Naive thymus-derived CD4-positive, alpha-beta T cell (primary cell): ENCODE measurements at regions not wholly inside any gene's neighbourhood (a gene's known extent, or its start where the extent isn't known, plus 50 kb on each side); places are given as distances from the start of the nearest gene placed in this dataset.

ENCODE experiments used
- ATAC-seq: fragments of 150-1000 bp; cut with Tn5 transposase; 2 replicates; pipeline ENCODE4 v1.10.0; 2021; ENCODE audit warnings: mild to moderate bottlenecking, moderate library complexity
- CTCF ChIA-PET: fragments of 350-600 bp; sonication (Branson Sonifier 250); formaldehyde crosslinking; loops from one replicate; lab custom pipeline; 2021; ENCODE audit warnings: antibody characterized with exemption; lab: Charles Lee
- POLR2A ChIA-PET: fragments of 350-600 bp; sonication (Branson Sonifier 250); formaldehyde crosslinking; loops from one replicate; lab custom pipeline; 2021; ENCODE audit warnings: antibody characterized with exemption, inconsistent platforms; lab: Charles Lee
- DNase-seq, 9 donors: peaks; one replicate each; pipeline versions ENCODE4 v3.0.0 to v3.0.0-alpha.2; 2020 to 2022; ENCODE audit warnings: mixed read lengths in 1 of 9
- H3K27ac ChIP-seq: one replicate; pipeline ENCODE4 v1.7.0; 2013; ENCODE audit warnings: mild to moderate bottlenecking, low read depth, low read length, moderate library complexity
- H3K27me3 ChIP-seq, 2 donors: one replicate each; pipeline ENCODE4 v1.7.0; 2013; ENCODE audit warnings: low read length in 2 of 2, mild to moderate bottlenecking in 2 of 2, moderate library complexity in 2 of 2; ENCODE audit not compliant: control insufficient read depth in 2 of 2, insufficient read depth in 2 of 2
- H3K36me3 ChIP-seq, 3 experiments: 1 replicate in 2 of 3; 2 replicates in 1 of 3; pipeline ENCODE4 v1.7.0; 2013; ENCODE audit warnings: low read length in 3 of 3, mild to moderate bottlenecking in 3 of 3, moderate library complexity in 1 of 3; ENCODE audit not compliant: insufficient read depth in 3 of 3, control insufficient read depth in 2 of 3
- H3K4me1 ChIP-seq, 2 donors: one replicate each; pipeline ENCODE4 v1.7.0; 2013; ENCODE audit warnings: low read length in 2 of 2, mild to moderate bottlenecking in 2 of 2, moderate library complexity in 1 of 2; ENCODE audit not compliant: control insufficient read depth in 2 of 2, insufficient read depth in 2 of 2
- H3K4me3 ChIP-seq: 2 replicates; pipeline ENCODE4 v1.7.0; 2013; ENCODE audit warnings: mild to moderate bottlenecking, low read length
- H3K9me3 ChIP-seq, 3 experiments: 1 replicate in 2 of 3; 2 replicates in 1 of 3; pipeline ENCODE4 v1.7.0; 2013; ENCODE audit warnings: low read length in 3 of 3; ENCODE audit not compliant: control insufficient read depth in 2 of 3
- H3K27ac Mint-ChIP-seq, 9 donors: one replicate each; pipeline ENCODE4 v1.8.0; 2020 to 2022; ENCODE audit warnings: mixed read lengths in 9 of 9, mild to moderate bottlenecking in 8 of 9, moderate library complexity in 5 of 9, inconsistent platforms in 2 of 9
- H3K27me3 Mint-ChIP-seq, 5 donors: one replicate each; pipeline ENCODE4 v1.8.0; 2021 to 2022; ENCODE audit warnings: mixed read lengths in 5 of 5, mild to moderate bottlenecking in 1 of 5
- H3K36me3 Mint-ChIP-seq, 5 donors: one replicate each; pipeline ENCODE4 v1.8.0; 2020 to 2022; ENCODE audit warnings: mixed read lengths in 5 of 5, mild to moderate bottlenecking in 3 of 5, inconsistent platforms in 1 of 5
- H3K4me1 Mint-ChIP-seq, 7 donors: one replicate each; pipeline ENCODE4 v1.8.0; 2020 to 2022; ENCODE audit warnings: mixed read lengths in 7 of 7, mild to moderate bottlenecking in 3 of 7, inconsistent platforms in 1 of 7
- H3K4me3 Mint-ChIP-seq, 10 donors: one replicate each; pipeline ENCODE4 v1.8.0; 2020 to 2022; ENCODE audit warnings: mild to moderate bottlenecking in 10 of 10, mixed read lengths in 10 of 10, moderate library complexity in 6 of 10, inconsistent platforms in 2 of 10
- H3K9me3 Mint-ChIP-seq, 11 donors: one replicate each; pipeline ENCODE4 v1.8.0; 2020 to 2022; ENCODE audit warnings: mixed read lengths in 11 of 11, mild to moderate bottlenecking in 4 of 11, inconsistent platforms in 1 of 11, moderate library complexity in 1 of 11
- intact Hi-C, 2 donors: fragments of 100-400 bp; cut with micrococcal nuclease; formaldehyde crosslinking; loops; one replicate each; pipeline ENCODE4 v1.15.1; 2023

- Mint-ChIP-seq H3K27me3 (no peaks in the 10 kb centered on the region), H3K9me3 (peaks cover 0 to 13% (median 0%) of the 10 kb centered on the region in 11 donors), H3K27ac (no peak overlapping the region), H3K36me3 (peaks cover 0 to 3% (median 0%) of the 10 kb centered on the region in 5 donors), H3K4me1 (no peaks in the 10 kb centered on the region), H3K4me3 (no peak overlapping the region)
- no peak for ATAC-seq
- Histone ChIP-seq H3K4me1 (no peaks in the 10 kb centered on the region), H3K4me3 (no peak overlapping the region), H3K36me3 (no peaks in the 10 kb centered on the region), H3K27me3 (no peaks in the 10 kb centered on the region), H3K9me3 (no peaks in the 10 kb centered on the region), H3K27ac (no peak overlapping the region)
- DNase-seq: no peak
- POLR2A ChIA-PET: no interaction called here
- intact Hi-C loops: no loop called here
- CTCF ChIA-PET: no interaction called here
These were observed 332.2 kb upstream of the LRP1B start for GRCh38 chr2:142463047-142463446.

DNA sequence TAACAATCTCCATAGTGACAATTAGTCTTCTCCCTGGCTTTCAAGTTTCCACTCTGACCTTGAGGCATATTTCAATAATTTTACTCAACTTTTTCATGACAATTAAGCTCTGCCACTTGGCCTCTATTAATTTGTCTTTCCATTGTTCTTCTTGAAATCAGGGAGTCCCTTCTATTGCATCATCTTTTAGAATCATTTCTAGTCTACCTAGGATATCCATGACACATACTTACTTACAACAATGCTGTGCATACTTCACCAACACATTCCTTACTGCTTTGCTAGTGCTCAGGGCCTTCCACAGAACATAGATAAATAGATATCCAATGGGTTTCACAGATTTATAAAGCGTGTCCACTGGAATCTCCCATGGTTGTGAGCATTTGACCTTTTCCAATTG, 331.5 kb upstream of the LRP1B start:
- ATAC-seq (no peak), DNase-seq (no peak)
- no peaks in the 10 kb centered on the region for H3K4me1 ChIP-seq
- POLR2A ChIA-PET: no interaction called here
- no peaks in the 10 kb centered on the region for H3K27me3 ChIP-seq
- no peak overlapping the region for H3K4me3 ChIP-seq
- intact Hi-C loops: no loop called here
- no peaks in the 10 kb centered on the region for H3K36me3 ChIP-seq
- H3K27ac Mint-ChIP-seq: no peak overlapping the region
- H3K27me3 Mint-ChIP-seq: no peaks in the 10 kb centered on the region
- no peaks in the 10 kb centered on the region for H3K4me1 Mint-ChIP-seq
- H3K36me3 Mint-ChIP-seq: peaks cover 0 to 3% (median 0%) of the 10 kb centered on the region in 5 donors
- no peak overlapping the region for H3K4me3 Mint-ChIP-seq
- H3K9me3 ChIP-seq: no peaks in the 10 kb centered on the region
- H3K27ac ChIP-seq: no peak overlapping the region
- CTCF ChIA-PET: no interaction called here
- peaks cover 0 to 14% (median 2%) of the 10 kb centered on the region in 11 donors for H3K9me3 Mint-ChIP-seq

- no peaks in the 10 kb centered on the region for H3K27me3 Mint-ChIP-seq
- Histone ChIP-seq H3K4me1 (no peaks in the 10 kb centered on the region), H3K4me3 (no peak overlapping the region), H3K27me3 (no peaks in the 10 kb centered on the region), H3K9me3 (no peaks in the 10 kb centered on the region), H3K36me3 (no peaks in the 10 kb centered on the region), H3K27ac (no peak overlapping the region)
- ChIA-PET POLR2A (no interaction called here), CTCF (no interaction called here)
- no peaks in the 10 kb centered on the region for H3K36me3 Mint-ChIP-seq
- no peak overlapping the region for H3K27ac Mint-ChIP-seq
- intact Hi-C loops: no loop called here
- no peak for DNase-seq
- no peaks in the 10 kb centered on the region for H3K4me1 Mint-ChIP-seq
- peaks cover 0 to 11% (median 2%) of the 10 kb centered on the region in 11 donors for H3K9me3 Mint-ChIP-seq
- no peak overlapping the region for H3K4me3 Mint-ChIP-seq
- ATAC-seq: no peak
These were observed 314.8 kb upstream of the LRP1B start for GRCh38 chr2:142445551-142446072.

GRCh38 chr2:142445023-142445422, 314.2 kb upstream of the LRP1B start:
- POLR2A ChIA-PET: no interaction called here
- no peak overlapping the region for H3K4me3 ChIP-seq
- Mint-ChIP-seq H3K27ac (no peak overlapping the region), H3K36me3 (no peaks in the 10 kb centered on the region), H3K4me3 (no peak overlapping the region), H3K9me3 (peaks cover 0 to 11% (median 2%) of the 10 kb centered on the region in 11 donors), H3K27me3 (no peaks in the 10 kb centered on the region), H3K4me1 (no peaks in the 10 kb centered on the region)
- no peaks in the 10 kb centered on the region for H3K9me3 ChIP-seq
- ATAC-seq (no peak), DNase-seq (no peak)
- no peaks in the 10 kb centered on the region for H3K27me3 ChIP-seq
- H3K36me3 ChIP-seq: no peaks in the 10 kb centered on the region
- H3K27ac ChIP-seq: no peak overlapping the region
- CTCF ChIA-PET: no interaction called here
- H3K4me1 ChIP-seq: no peaks in the 10 kb centered on the region
- intact Hi-C loops: no loop called here

DNA sequence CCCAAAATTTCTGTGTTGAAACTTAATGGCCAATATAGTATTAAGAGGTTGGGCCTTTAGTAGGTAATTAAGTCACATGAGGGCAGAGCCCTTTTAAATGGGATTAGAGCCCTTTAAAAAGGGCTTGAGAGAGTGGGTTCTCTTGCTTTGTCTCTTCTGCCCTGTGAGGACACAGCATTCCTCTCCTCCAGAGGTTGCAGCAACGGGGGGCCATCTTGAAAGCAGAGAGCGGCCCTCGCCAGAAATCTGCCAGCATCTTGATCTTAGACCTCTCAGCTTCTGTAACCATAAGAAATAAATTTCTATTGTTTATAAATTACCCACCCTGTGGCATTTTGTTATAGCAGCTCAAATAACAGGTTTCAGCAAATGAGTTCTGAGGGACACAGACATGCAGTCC, 305.0 kb upstream of the LRP1B start:
- H3K27ac Mint-ChIP-seq: no peak overlapping the region
- H3K36me3 Mint-ChIP-seq: no peaks in the 10 kb centered on the region
- H3K4me1 Mint-ChIP-seq: no peaks in the 10 kb centered on the region
- no peak for DNase-seq
- Histone ChIP-seq H3K36me3 (no peaks in the 10 kb centered on the region), H3K4me3 (no peak overlapping the region), H3K27ac (no peak overlapping the region), H3K27me3 (no peaks in the 10 kb centered on the region), H3K9me3 (no peaks in the 10 kb centered on the region), H3K4me1 (no peaks in the 10 kb centered on the region)
- no peaks in the 10 kb centered on the region for H3K27me3 Mint-ChIP-seq
- ATAC-seq: no peak
- H3K4me3 Mint-ChIP-seq: no peak overlapping the region
- intact Hi-C loops: no loop called here
- CTCF ChIA-PET: no interaction called here
- POLR2A ChIA-PET: no interaction called here
- H3K9me3 Mint-ChIP-seq: peaks cover 0 to 5% (median 0%) of the 10 kb centered on the region in 11 donors

DNA sequence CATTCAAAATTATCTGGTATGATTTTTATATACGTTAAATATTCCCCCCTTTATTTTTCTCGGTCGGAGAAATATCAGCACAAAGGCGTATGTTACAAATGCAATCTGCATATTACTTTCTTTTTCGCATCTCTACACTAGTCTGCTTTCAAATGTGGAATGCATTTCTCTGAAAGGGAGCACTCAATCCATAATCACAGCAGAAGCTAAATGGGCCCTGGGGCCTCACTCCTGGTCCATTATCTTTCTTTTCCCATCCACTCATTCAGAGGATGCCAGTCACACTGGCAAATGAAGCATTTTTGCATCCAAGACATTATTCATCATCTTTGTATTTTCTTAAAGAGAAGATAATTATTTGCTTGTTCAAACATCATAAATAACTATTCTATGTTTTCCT, 295.2 kb upstream of the LRP1B start:
- Mint-ChIP-seq H3K9me3 (peaks cover 0 to 23% (median 4%) of the 10 kb centered on the region in 11 donors), H3K4me3 (no peak overlapping the region), H3K36me3 (no peaks in the 10 kb centered on the region), H3K27me3 (no peaks in the 10 kb centered on the region), H3K4me1 (no peaks in the 10 kb centered on the region), H3K27ac (no peak overlapping the region)
- Histone ChIP-seq H3K4me3 (no peak overlapping the region), H3K4me1 (no peaks in the 10 kb centered on the region), H3K36me3 (no peaks in the 10 kb centered on the region), H3K9me3 (no peaks in the 10 kb centered on the region), H3K27ac (no peak overlapping the region), H3K27me3 (no peaks in the 10 kb centered on the region)
- DNase-seq (no peak), ATAC-seq (no peak)
- CTCF ChIA-PET: no interaction called here
- POLR2A ChIA-PET: no interaction called here
- intact Hi-C loops: no loop called here

DNA sequence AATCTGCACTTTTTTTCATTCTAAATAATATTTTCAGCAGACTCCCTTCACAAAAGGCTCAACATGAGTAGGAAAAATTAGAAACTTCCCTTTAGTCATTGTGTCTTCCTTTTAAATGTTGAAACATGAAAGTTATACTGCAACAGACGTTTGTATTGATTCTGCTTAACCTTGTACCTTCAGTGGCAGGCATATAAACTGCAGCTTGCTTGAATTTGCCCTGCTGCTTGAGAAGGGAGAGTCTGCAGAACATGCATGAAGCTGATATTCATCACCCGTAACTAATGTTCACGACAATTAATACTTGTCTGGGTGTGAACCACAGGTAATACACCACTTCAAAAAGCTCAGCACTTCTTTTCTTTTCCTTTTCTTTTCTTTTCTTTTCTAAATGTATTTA, 294.7 kb upstream of the LRP1B start:
- H3K27me3 Mint-ChIP-seq: no peaks in the 10 kb centered on the region
- Histone ChIP-seq H3K27ac (no peak overlapping the region), H3K36me3 (no peaks in the 10 kb centered on the region), H3K4me3 (no peak overlapping the region), H3K4me1 (no peaks in the 10 kb centered on the region), H3K27me3 (no peaks in the 10 kb centered on the region), H3K9me3 (no peaks in the 10 kb centered on the region)
- POLR2A ChIA-PET: no interaction called here
- no peak overlapping the region for H3K27ac Mint-ChIP-seq
- CTCF ChIA-PET: no interaction called here
- H3K4me3 Mint-ChIP-seq: no peak overlapping the region
- H3K36me3 Mint-ChIP-seq: no peaks in the 10 kb centered on the region
- H3K4me1 Mint-ChIP-seq: no peaks in the 10 kb centered on the region
- peaks cover 0 to 28% (median 5%) of the 10 kb centered on the region in 11 donors for H3K9me3 Mint-ChIP-seq
- ATAC-seq: no peak
- intact Hi-C loops: no loop called here
- DNase-seq: no peak
